ENCODE measurements at regions not wholly inside any gene's neighbourhood (a gene's known extent, or its start where the extent isn't known, plus 50 kb on each side); places are given as distances from the start of the nearest gene placed in this dataset.

GRCh38 chrX:34555481-34555880 lies 101.6 kb downstream of the TMEM47 start:
- TF ChIP-seq CTCF (IDR thresholded peaks at IDR 0.05; ENCODE audit: borderline replicate concordance, extremely low read depth, low read length, poor library complexity, severe bottlenecking) (no peak), EZH2 (IDR thresholded peaks at IDR 0.05; ENCODE audit: borderline replicate concordance, low read depth, low read length, severe bottlenecking) (no peak)
- Histone ChIP-seq H3K27me3 (ENCODE audit: insufficient read depth, low read length, poor library complexity) (no peaks in the 10 kb centered on the region), H3K4me3 (ENCODE audit: low read depth in 1 of 2, low read length in 2 of 2) (no peak overlapping the region)

GRCh38 chrX:34546366-34546765 lies 110.7 kb downstream of the TMEM47 start:
- no peak for ATAC-seq (ENCODE audit: insufficient read depth, low read depth)
- no peak for DNase-seq
- Histone ChIP-seq H3K27me3 (ENCODE audit: insufficient read depth, low read length, poor library complexity) (no peaks in the 10 kb centered on the region), H3K79me2 (ENCODE audit: insufficient read depth, low read length) (no peaks in the 10 kb centered on the region), H4K20me1 (ENCODE audit: insufficient read depth, low read length) (no peaks in the 10 kb centered on the region), H3K4me2 (ENCODE audit: insufficient read depth, low read length) (no peak overlapping the region), H3K4me1 (ENCODE audit: insufficient read depth, low read length) (no peaks in the 10 kb centered on the region), H2AFZ (ENCODE audit: low read depth, low read length) (no peak overlapping the region), H3K4me3 (ENCODE audit: low read depth in 1 of 2, low read length in 2 of 2) (no peak overlapping the region), H3K9ac (ENCODE audit: low read depth, low read length) (no peak overlapping the region), H3K36me3 (ENCODE audit: insufficient read depth, low read length) (no peaks in the 10 kb centered on the region), H3K27ac (ENCODE audit: low read length) (no peak overlapping the region), H3K9me3 (ENCODE audit: insufficient read depth, low read length, severe bottlenecking) (no peaks in the 10 kb centered on the region)
- TF ChIP-seq CTCF (IDR thresholded peaks at IDR 0.05; ENCODE audit: borderline replicate concordance, extremely low read depth, low read length, poor library complexity, severe bottlenecking) (no peak), EZH2 (IDR thresholded peaks at IDR 0.05; ENCODE audit: borderline replicate concordance, low read depth, low read length, severe bottlenecking) (no peak)

More at GRCh38 chrX:34555481-34555880, 101.6 kb downstream of the TMEM47 start:
- no peak overlapping the region for H3K4me2 ChIP-seq (ENCODE audit: insufficient read depth, low read length)
- no peaks in the 10 kb centered on the region for H3K79me2 ChIP-seq (ENCODE audit: insufficient read depth, low read length)
- no peaks in the 10 kb centered on the region for H4K20me1 ChIP-seq (ENCODE audit: insufficient read depth, low read length)
- H3K27ac ChIP-seq (ENCODE audit: low read length): no peak overlapping the region
- no peak overlapping the region for H3K9ac ChIP-seq (ENCODE audit: low read depth, low read length)
- H3K9me3 ChIP-seq (ENCODE audit: insufficient read depth, low read length, severe bottlenecking): no peaks in the 10 kb centered on the region
- H3K4me1 ChIP-seq (ENCODE audit: insufficient read depth, low read length): no peaks in the 10 kb centered on the region
- H2AFZ ChIP-seq (ENCODE audit: low read depth, low read length): no peak overlapping the region
- no peak for DNase-seq
- ATAC-seq (ENCODE audit: insufficient read depth, low read depth): no peak
- H3K36me3 ChIP-seq (ENCODE audit: insufficient read depth, low read length): no peaks in the 10 kb centered on the region

GRCh38 chrX:34528081-34528480 lies 129.0 kb downstream of the TMEM47 start:
- TF ChIP-seq CTCF (IDR thresholded peaks at IDR 0.05; ENCODE audit: borderline replicate concordance, extremely low read depth, low read length, poor library complexity, severe bottlenecking) (no peak), EZH2 (IDR thresholded peaks at IDR 0.05; ENCODE audit: borderline replicate concordance, low read depth, low read length, severe bottlenecking) (no peak)
- H3K4me3 ChIP-seq (ENCODE audit: low read depth in 1 of 2, low read length in 2 of 2): no peak overlapping the region
- H3K9ac ChIP-seq (ENCODE audit: low read depth, low read length): no peak overlapping the region
- DNase-seq (no peak), ATAC-seq (ENCODE audit: insufficient read depth, low read depth) (no peak)
- H3K4me1 ChIP-seq (ENCODE audit: insufficient read depth, low read length): no peaks in the 10 kb centered on the region
- no peaks in the 10 kb centered on the region for H3K9me3 ChIP-seq (ENCODE audit: insufficient read depth, low read length, severe bottlenecking)
- no peaks in the 10 kb centered on the region for H3K36me3 ChIP-seq (ENCODE audit: insufficient read depth, low read length)
- no peak overlapping the region for H2AFZ ChIP-seq (ENCODE audit: low read depth, low read length)
- H3K27me3 ChIP-seq (ENCODE audit: insufficient read depth, low read length, poor library complexity): no peaks in the 10 kb centered on the region
- H3K79me2 ChIP-seq (ENCODE audit: insufficient read depth, low read length): no peaks in the 10 kb centered on the region
- no peak overlapping the region for H3K27ac ChIP-seq (ENCODE audit: low read length)
- no peak overlapping the region for H3K4me2 ChIP-seq (ENCODE audit: insufficient read depth, low read length)
- H4K20me1 ChIP-seq (ENCODE audit: insufficient read depth, low read length): no peaks in the 10 kb centered on the region

GRCh38 chrX:34521563-34521962 lies 135.5 kb downstream of the TMEM47 start:
- no peak for ATAC-seq (ENCODE audit: insufficient read depth, low read depth)
- Histone ChIP-seq H3K27me3 (ENCODE audit: insufficient read depth, low read length, poor library complexity) (no peaks in the 10 kb centered on the region), H4K20me1 (ENCODE audit: insufficient read depth, low read length) (no peaks in the 10 kb centered on the region)

More at GRCh38 chrX:34521563-34521962, 135.5 kb downstream of the TMEM47 start:
- H3K4me1 ChIP-seq (ENCODE audit: insufficient read depth, low read length): no peaks in the 10 kb centered on the region
- no peaks in the 10 kb centered on the region for H3K79me2 ChIP-seq (ENCODE audit: insufficient read depth, low read length)
- no peaks in the 10 kb centered on the region for H3K9me3 ChIP-seq (ENCODE audit: insufficient read depth, low read length, severe bottlenecking)
- no peak overlapping the region for H3K27ac ChIP-seq (ENCODE audit: low read length)
- H3K36me3 ChIP-seq (ENCODE audit: insufficient read depth, low read length): no peaks in the 10 kb centered on the region
- no peak overlapping the region for H2AFZ ChIP-seq (ENCODE audit: low read depth, low read length)
- H3K4me2 ChIP-seq (ENCODE audit: insufficient read depth, low read length): no peak overlapping the region
- TF ChIP-seq EZH2 (IDR thresholded peaks at IDR 0.05; ENCODE audit: borderline replicate concordance, low read depth, low read length, severe bottlenecking) (no peak), CTCF (IDR thresholded peaks at IDR 0.05; ENCODE audit: borderline replicate concordance, extremely low read depth, low read length, poor library complexity, severe bottlenecking) (no peak)
- H3K9ac ChIP-seq (ENCODE audit: low read depth, low read length): no peak overlapping the region
- no peak overlapping the region for H3K4me3 ChIP-seq (ENCODE audit: low read depth in 1 of 2, low read length in 2 of 2)
- DNase-seq: no peak

Data from DND-41 (cell line).